Adrenal gland (tissue), 5 donors: ENCODE measurements at regions not wholly inside any gene's neighbourhood (a gene's known extent, or its start where the extent isn't known, plus 50 kb on each side); places are given as distances from the start of the nearest gene placed in this dataset.

Experiments
- CTCF ChIP-seq, 6 experiments: fragments of 450-650 bp in 4 of 6; fragments of 200-600 bp in 2 of 6; sonication (generic) in 1 of 6; IDR thresholded peaks; 1 replicate in 5 of 6; 2 replicates in 1 of 6; pipeline versions ENCODE4 v1.5.1 to v1.8.0; 2016 to 2021; ENCODE audit warnings: antibody characterized with exemption in 6 of 6, mild to moderate bottlenecking in 2 of 6, moderate library complexity in 1 of 6
- POLR2A ChIP-seq, 2 donors: fragments of 450-650 bp; IDR thresholded peaks; one replicate each; pipeline ENCODE4 v1.6.1; 2017; ENCODE audit warnings: antibody characterized with exemption in 2 of 2, mild to moderate bottlenecking in 2 of 2, moderate library complexity in 1 of 2
- donor health status: DM: no; HTN: no; CAD: no.

DNA sequence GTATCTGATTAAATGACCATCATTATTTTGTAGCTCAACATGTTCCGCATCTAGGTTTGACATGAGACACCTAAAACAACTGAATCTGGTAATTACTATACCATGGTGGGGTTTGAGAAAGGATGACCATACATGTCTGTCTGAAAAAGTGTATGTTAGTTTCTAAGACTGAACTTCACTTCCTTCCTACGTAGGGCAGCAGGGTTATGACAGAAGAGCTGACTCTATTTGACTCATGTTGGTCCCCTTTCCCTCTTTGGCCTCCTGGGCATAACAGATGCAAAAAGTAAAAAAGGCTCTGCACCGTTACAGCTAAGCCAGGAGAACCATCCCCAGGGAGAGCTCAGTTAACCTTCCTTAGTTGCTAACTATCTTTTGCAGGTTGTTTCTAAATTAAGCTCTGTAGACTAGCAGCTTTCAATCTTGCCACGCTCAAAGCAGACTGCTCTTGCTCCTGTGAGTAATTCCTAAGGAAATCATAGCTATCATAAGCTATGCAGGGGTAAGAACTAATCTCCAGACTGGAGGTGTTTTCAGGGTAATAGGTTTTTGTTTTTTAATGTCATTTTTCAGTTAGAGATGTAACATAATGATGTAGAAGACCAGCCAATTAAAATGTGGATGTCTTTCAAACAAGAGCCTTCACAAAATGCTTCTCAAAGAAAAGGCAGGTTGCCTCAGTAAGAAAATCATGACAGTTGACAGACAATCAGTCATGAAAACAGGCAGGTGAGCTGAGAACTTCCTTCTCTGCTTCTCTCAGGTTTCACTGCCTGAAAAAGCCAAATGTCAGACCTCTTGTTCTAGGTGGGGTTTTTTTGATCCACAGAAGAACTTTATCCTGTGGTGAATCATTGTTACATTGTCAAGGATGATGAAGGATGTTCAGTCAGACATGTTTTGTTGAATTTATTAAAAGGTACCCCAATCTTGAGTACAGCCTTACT, 66.9 kb upstream of the DAPP1 start:
- no peak for TF ChIP-seq CTCF (IDR thresholded peaks at IDR 0.05)
- TF ChIP-seq POLR2A (IDR thresholded peaks at IDR 0.05), result no peak
